AG04450 (cell line): ENCODE measurements at regions not wholly inside any gene's neighbourhood (a gene's known extent, or its start where the extent isn't known, plus 50 kb on each side); places are given as distances from the start of the nearest gene placed in this dataset.

Experiments
- CTCF ChIA-PET: fragments of 300-600, 350-600 bp; formaldehyde crosslinking; extraction: SDS; loops from one replicate; lab custom pipeline; 2022; ENCODE audit warnings: antibody characterized with exemption, inconsistent platforms; lab: Charles Lee
- POLR2A ChIA-PET: fragments of 350-600 bp; formaldehyde crosslinking; extraction: SDS; loops from one replicate; lab custom pipeline; 2021; ENCODE audit warnings: antibody characterized with exemption, inconsistent platforms; lab: Yijun Ruan, JAX
- DNase-seq: peaks from one replicate; pipeline ENCODE4 v3.0.0-alpha.2; 2011; ENCODE audit warnings: low read depth, low spot score
- H3K27ac ChIP-seq: one replicate; pipeline ENCODE4 v1.5.1; 2012; ENCODE audit warnings: low read depth, low read length, control low read depth
- H3K27me3 ChIP-seq: one replicate; pipeline ENCODE4 v1.6.0; 2012; ENCODE audit warnings: low read length; ENCODE audit not compliant: control insufficient read depth, insufficient read depth
- H3K4me3 ChIP-seq: 2 replicates; pipeline ENCODE4 v1.5.1; 2011; ENCODE audit warnings: mild to moderate bottlenecking, low read depth, low read length, control low read depth
- H3K9me3 ChIP-seq: 2 replicates; pipeline ENCODE4 v1.5.1; 2012; ENCODE audit warnings: low read length; ENCODE audit not compliant: control insufficient read depth, insufficient read depth
- TF ChIP-seq, protein P1 (sequence below): IDR thresholded peaks from 2 replicates; pipeline ENCODE4 v1.5.1; 2011; ENCODE audit warnings: low read depth, low read length, control low read depth, inconsistent platforms

DNA sequence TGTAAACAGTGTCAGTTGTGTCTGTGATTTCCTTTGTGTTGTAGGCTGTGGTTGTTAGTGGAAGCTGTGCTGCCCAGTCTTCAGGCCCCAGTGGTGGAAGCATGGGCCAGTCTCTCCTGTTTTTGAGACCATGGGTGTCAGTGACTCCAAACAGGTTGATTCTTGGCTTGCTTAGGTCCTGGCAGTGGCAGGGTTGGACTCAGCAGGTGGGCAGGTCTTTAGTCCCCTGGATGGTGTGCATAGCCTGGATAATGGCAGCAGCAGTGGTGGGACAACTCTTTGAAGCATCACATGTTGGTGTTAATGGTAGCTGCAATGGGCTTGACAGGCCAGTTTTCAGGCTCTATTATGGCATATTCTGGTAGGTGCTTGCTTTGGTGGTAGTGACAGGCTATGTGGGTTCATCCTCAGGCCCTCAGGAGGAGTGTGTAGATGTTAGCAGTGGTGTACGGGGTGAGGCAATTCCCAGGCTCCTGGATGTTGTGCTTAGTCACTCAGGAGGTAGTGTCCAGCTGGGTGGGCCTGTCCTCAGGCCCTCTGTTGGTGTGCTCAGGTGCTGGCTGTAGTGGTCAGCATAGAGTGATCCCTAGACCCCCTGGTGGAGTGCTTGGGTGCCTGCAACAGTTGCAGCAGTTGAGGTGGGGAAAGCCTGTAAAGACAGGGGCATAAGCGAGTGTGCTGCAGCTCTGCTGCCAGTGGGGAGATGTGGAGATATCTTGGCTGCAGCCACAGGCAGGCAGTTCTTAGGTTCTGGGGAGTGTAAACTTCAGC, 596.7 kb downstream of the PDCD6IP start:
- Histone ChIP-seq H3K27ac (no peak overlapping the region), H3K9me3 (peaks cover 10% of the 10 kb centered on the region), H3K4me3 (no peak overlapping the region), H3K27me3 (no peaks in the 10 kb centered on the region)
- TF ChIP-seq, protein P1, sequence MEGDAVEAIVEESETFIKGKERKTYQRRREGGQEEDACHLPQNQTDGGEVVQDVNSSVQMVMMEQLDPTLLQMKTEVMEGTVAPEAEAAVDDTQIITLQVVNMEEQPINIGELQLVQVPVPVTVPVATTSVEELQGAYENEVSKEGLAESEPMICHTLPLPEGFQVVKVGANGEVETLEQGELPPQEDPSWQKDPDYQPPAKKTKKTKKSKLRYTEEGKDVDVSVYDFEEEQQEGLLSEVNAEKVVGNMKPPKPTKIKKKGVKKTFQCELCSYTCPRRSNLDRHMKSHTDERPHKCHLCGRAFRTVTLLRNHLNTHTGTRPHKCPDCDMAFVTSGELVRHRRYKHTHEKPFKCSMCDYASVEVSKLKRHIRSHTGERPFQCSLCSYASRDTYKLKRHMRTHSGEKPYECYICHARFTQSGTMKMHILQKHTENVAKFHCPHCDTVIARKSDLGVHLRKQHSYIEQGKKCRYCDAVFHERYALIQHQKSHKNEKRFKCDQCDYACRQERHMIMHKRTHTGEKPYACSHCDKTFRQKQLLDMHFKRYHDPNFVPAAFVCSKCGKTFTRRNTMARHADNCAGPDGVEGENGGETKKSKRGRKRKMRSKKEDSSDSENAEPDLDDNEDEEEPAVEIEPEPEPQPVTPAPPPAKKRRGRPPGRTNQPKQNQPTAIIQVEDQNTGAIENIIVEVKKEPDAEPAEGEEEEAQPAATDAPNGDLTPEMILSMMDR = no peak
- CTCF ChIA-PET = no interaction called here
- POLR2A ChIA-PET = no interaction called here
- no peak for DNase-seq

DNA sequence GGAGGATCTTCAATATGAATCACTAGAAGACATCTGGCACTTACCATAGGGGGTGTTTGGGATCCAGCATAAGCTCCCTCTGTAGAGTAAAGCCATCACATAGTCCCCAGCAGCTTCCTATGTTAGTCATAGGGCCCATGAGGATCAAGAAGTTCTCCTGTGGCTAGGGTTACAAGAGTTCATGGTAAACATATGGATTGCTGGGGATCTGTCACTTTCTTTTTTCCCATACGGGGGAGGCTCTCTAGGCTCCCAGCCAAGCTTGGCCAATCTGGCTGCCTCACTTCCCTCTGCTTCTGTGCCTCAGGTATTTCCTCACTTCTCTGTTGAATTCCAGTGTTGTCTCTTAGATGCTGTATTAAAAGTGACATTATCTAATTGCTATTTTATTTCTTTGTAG, 597.9 kb downstream of the PDCD6IP start:
- ChIA-PET POLR2A (no interaction called here), CTCF (no interaction called here)
- no peak for DNase-seq
- TF ChIP-seq, protein P1 = no peak
- no peak overlapping the region for H3K27ac ChIP-seq
- no peak overlapping the region for H3K4me3 ChIP-seq
- no peaks in the 10 kb centered on the region for H3K27me3 ChIP-seq
- H3K9me3 ChIP-seq = peaks cover 10% of the 10 kb centered on the region

DNA sequence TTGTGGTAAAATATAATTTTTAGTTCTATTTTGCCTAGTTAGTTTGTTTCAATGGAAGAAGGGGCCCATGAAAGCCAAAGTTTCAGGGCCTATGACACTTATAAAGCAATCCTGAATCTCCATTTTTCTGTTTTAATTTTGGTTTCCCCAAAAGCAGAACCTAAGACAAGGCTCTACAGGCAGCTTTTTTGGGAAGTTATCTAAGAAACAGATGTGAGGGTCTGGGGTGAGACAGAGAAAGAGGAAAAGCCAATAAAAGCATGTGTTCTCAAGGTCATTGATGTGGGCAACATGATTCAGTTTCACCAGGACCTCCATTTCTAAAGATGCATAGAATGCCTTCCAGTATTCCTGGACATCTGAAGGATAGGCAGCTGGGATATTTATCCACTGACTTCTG, 598.5 kb downstream of the PDCD6IP start:
- no peak overlapping the region for H3K4me3 ChIP-seq
- POLR2A ChIA-PET = no interaction called here
- CTCF ChIA-PET = no interaction called here
- DNase-seq = no peak
- TF ChIP-seq, protein P1 = no peak
- no peaks in the 10 kb centered on the region for H3K27me3 ChIP-seq
- peaks cover 10% of the 10 kb centered on the region for H3K9me3 ChIP-seq
- no peak overlapping the region for H3K27ac ChIP-seq

DNA sequence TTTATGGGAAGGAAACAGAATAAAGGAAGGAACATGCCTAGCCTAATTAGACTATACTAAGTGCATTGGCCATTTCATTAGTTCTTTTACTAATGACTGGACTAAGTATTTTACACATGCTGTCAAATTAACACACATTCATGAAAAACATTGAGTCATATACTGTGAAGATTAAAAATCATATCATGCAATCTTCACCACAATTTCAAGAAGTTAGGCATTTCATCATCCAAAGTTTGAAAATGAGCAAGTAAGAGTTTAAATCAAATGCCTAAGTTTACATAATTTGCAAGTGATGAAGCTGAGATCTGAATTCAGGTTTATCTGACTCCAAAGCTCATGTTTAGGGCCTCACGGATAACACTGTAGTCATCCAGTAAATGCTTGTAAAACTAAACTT, 601.0 kb downstream of the PDCD6IP start:
- H3K9me3 ChIP-seq = peaks cover 10% of the 10 kb centered on the region
- H3K4me3 ChIP-seq = no peak overlapping the region
- H3K27ac ChIP-seq = no peak overlapping the region
- no peak for DNase-seq
- H3K27me3 ChIP-seq = no peaks in the 10 kb centered on the region
- CTCF ChIA-PET = no interaction called here
- POLR2A ChIA-PET = no interaction called here
- TF ChIP-seq, protein P1 = no peak

DNA sequence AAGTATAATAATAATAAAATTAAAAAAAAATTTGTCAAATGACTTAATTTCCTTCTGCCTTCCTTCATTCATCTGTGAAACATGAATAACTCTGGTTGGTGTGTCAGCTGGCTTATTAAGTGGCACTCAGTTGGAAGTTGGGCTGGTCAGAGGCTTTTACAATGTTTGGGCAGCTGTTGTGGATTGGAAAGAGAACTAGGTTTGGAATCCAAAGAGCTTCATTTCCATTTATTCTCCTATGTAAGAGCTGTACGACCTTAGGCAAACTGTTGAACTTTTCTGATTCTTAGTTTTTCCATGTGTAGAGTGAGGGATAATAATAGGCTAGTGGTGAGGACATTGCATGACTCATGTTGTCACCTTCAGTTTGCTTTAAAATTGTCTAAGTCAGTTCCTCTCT, 606.7 kb downstream of the PDCD6IP start:
- H3K4me3 ChIP-seq = no peak overlapping the region
- H3K9me3 ChIP-seq = no peaks in the 10 kb centered on the region
- POLR2A ChIA-PET = no interaction called here
- DNase-seq = no peak
- TF ChIP-seq, protein P1 = no peak
- H3K27me3 ChIP-seq = no peaks in the 10 kb centered on the region
- CTCF ChIA-PET = no interaction called here
- H3K27ac ChIP-seq = no peak overlapping the region
